ENCODE measurements at regions not wholly inside any gene's neighbourhood (a gene's known extent, or its start where the extent isn't known, plus 50 kb on each side); places are given as distances from the start of the nearest gene placed in this dataset.

GRCh38 chr5:76007904-76008303 lies 75.3 kb upstream of the SV2C start:
- intact Hi-C loops (cut with DNase I; ENCODE audit: low total_unique reads): no loop called here
- Histone ChIP-seq H3K27ac (no peak overlapping the region), H3K27me3 (replicated peaks in 1 of 7) (no peaks in the 10 kb centered on the region), H3K4me1 (no peaks in the 10 kb centered on the region), H3K36me3 (no peaks in the 10 kb centered on the region), H3K9me3 (peaks cover 0 to 7% (median 0%) of the 10 kb centered on the region in 8 donors), H3K4me3 (no peak overlapping the region)
- no peak for TF ChIP-seq POLR2A (IDR thresholded peaks at IDR 0.05)
- no peak for TF ChIP-seq POLR2AphosphoS5 (IDR thresholded peaks at IDR 0.05)
- TF ChIP-seq, protein P1, sequence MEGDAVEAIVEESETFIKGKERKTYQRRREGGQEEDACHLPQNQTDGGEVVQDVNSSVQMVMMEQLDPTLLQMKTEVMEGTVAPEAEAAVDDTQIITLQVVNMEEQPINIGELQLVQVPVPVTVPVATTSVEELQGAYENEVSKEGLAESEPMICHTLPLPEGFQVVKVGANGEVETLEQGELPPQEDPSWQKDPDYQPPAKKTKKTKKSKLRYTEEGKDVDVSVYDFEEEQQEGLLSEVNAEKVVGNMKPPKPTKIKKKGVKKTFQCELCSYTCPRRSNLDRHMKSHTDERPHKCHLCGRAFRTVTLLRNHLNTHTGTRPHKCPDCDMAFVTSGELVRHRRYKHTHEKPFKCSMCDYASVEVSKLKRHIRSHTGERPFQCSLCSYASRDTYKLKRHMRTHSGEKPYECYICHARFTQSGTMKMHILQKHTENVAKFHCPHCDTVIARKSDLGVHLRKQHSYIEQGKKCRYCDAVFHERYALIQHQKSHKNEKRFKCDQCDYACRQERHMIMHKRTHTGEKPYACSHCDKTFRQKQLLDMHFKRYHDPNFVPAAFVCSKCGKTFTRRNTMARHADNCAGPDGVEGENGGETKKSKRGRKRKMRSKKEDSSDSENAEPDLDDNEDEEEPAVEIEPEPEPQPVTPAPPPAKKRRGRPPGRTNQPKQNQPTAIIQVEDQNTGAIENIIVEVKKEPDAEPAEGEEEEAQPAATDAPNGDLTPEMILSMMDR (IDR thresholded peaks at IDR 0.05 in 8 of 11, conservative IDR thresholded peaks at IDR 0.05 in 3 of 11): no peak
- 81 to 98% (median 92%) methylated on average over 2 of the region's 2 CpGs for WGBS, 5 donors
- no peak for DNase-seq

- Histone ChIP-seq H3K9me3 (peaks cover 0 to 21% (median 0%) of the 10 kb centered on the region in 8 donors), H3K4me1 (no peaks in the 10 kb centered on the region), H3K27ac (no peak overlapping the region), H3K4me3 (no peak overlapping the region), H3K36me3 (no peaks in the 10 kb centered on the region), H3K27me3 (replicated peaks in 1 of 7) (no peaks in the 10 kb centered on the region)
- no peak for DNase-seq
- 91 to 95% (median 92%) methylated on average over 3 of the region's 3 CpGs for WGBS, 5 donors
- intact Hi-C loops (cut with DNase I; ENCODE audit: low total_unique reads): no loop called here
- TF ChIP-seq POLR2AphosphoS5 (IDR thresholded peaks at IDR 0.05) (no peak), POLR2A (IDR thresholded peaks at IDR 0.05) (no peak)
- TF ChIP-seq, protein P1 (IDR thresholded peaks at IDR 0.05 in 8 of 11, conservative IDR thresholded peaks at IDR 0.05 in 3 of 11): no peak
Observed at GRCh38 chr5:76000582-76000981, 82.6 kb upstream of the SV2C start.

GRCh38 chr5:75993643-75994520 lies 89.3 kb upstream of the SV2C start:
- Histone ChIP-seq H3K27me3 (replicated peaks in 1 of 7) (no peaks in the 10 kb centered on the region), H3K4me1 (peaks cover 0 to 7% (median 0%) of the 10 kb centered on the region in 6 donors), H3K36me3 (no peaks in the 10 kb centered on the region), H3K4me3 (no peak overlapping the region), H3K9me3 (peaks cover 0 to 12% (median 0%) of the 10 kb centered on the region in 8 donors), H3K27ac (no peak overlapping the region)
- TF ChIP-seq POLR2A (IDR thresholded peaks at IDR 0.05) (no peak), POLR2AphosphoS5 (IDR thresholded peaks at IDR 0.05) (no peak)
- TF ChIP-seq, protein P1 (IDR thresholded peaks at IDR 0.05 in 8 of 11, conservative IDR thresholded peaks at IDR 0.05 in 3 of 11): no peak
- WGBS, 5 donors: 47 to 59% (median 49%) methylated on average over 5 of the region's 5 CpGs
- intact Hi-C loops (cut with DNase I; ENCODE audit: low total_unique reads): no loop called here
- DNase-seq: no peak

DNA sequence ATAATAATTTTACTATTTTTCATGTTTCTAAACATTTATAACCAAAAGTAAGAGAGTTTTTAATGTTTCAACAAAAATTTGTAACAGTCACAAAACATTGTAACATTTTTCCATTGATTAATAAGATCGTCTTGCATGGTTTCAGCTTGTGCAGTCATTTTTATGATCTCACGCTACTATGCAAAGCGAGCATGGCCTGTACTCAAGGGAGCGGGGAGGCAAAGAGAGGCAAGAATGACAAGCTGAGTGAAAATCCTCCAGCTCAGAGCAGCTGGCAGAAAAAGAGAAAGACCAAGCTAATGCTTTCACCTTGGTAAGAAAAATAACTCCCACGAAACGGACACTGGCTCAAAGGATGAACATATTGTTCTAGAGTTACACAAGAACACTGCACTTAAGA lies 90.0 kb upstream of the SV2C start:
- intact Hi-C loops (cut with DNase I; ENCODE audit: low total_unique reads): no loop called here
- Histone ChIP-seq H3K4me3 (no peak overlapping the region), H3K27ac (no peak overlapping the region), H3K4me1 (peaks cover 0 to 7% (median 0%) of the 10 kb centered on the region in 6 donors), H3K36me3 (no peaks in the 10 kb centered on the region), H3K27me3 (replicated peaks in 1 of 7) (no peaks in the 10 kb centered on the region), H3K9me3 (peaks cover 0 to 7% (median 0%) of the 10 kb centered on the region in 8 donors)
- no peak for DNase-seq
- 74 to 90% (median 86%) methylated on average over 6 of the region's 6 CpGs for WGBS, 5 donors
- TF ChIP-seq POLR2A (IDR thresholded peaks at IDR 0.05) (no peak), POLR2AphosphoS5 (IDR thresholded peaks at IDR 0.05) (no peak)
- TF ChIP-seq, protein P1 (IDR thresholded peaks at IDR 0.05 in 8 of 11, conservative IDR thresholded peaks at IDR 0.05 in 3 of 11): no peak
